NB4 (cell line): ENCODE measurements at regions not wholly inside any gene's neighbourhood (a gene's known extent, or its start where the extent isn't known, plus 50 kb on each side); places are given as distances from the start of the nearest gene placed in this dataset.

Experiments
- DNase-seq: peaks from one replicate; pipeline ENCODE4 v3.0.0; 2010; ENCODE audit warnings: low read depth
- H3K4me3 ChIP-seq: one replicate; pipeline ENCODE4 v1.5.1; 2011; ENCODE audit warnings: mild to moderate bottlenecking, low read depth, low read length, moderate library complexity
- MYC ChIP-seq: IDR thresholded peaks from 2 replicates; pipeline ENCODE4 v1.6.1; 2011; ENCODE audit warnings: low read depth, low read length
- POLR2A ChIP-seq: IDR thresholded peaks from 2 replicates; pipeline ENCODE4 v1.6.1; 2011; ENCODE audit warnings: mild to moderate bottlenecking; ENCODE audit not compliant: insufficient read length; ENCODE audit errors: extremely low read depth
- TF ChIP-seq, protein P1 (sequence below): IDR thresholded peaks from one replicate; pipeline ENCODE4 v1.5.1; 2012; ENCODE audit warnings: low read depth, low read length
- TF ChIP-seq, protein P2 (sequence below): IDR thresholded peaks from 2 replicates; pipeline ENCODE4 v1.6.1; 2011; ENCODE audit warnings: low read depth, low read length

DNA sequence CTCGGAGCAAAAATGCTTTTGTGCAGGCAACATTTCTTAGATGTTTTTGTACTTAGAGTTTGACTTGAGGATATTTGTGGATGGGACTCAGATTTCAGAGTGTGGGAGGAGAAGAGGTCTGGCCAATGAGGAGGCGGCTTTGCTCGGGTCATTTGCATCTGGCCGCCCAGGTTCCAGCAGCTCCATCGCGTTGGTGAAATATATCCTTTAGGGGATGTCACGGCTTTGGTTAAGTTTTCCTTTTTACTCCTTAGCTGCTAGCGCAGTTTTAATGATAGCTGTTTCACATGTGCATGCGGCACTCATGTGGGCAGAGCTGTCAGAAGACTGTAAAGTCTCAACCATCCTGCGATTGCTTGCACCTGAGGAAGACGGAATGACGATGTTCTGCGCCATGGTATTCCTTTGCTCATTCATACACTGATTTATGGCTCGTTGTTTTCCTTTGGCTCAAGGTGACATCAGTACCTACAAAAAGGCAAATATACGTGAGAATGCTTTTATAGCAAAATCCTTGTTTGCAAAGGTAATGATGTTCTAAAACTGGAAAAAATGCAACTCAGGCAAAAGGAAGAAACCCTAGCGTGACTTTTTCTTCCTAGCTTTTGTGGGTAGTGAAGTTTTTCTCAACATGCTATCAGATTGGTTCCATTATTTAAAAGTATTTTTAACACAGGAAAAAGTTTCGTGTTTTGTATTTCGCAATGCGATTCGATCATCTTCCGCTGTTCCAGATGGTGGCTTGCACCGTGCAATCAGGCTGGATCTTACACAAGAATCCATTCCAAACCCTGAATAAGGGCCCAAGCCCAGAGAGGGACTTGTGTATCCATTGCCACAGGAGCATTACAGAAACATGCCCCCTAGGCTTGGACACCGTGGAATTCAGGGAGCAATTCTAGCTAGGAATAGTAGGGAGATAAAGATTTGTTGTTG is 70.5 kb upstream of the ZNF516 start:
- H3K4me3 ChIP-seq = peak overlapping the region; percentile 71
- peak; percentile 93 for DNase-seq
- TF ChIP-seq, protein P1, sequence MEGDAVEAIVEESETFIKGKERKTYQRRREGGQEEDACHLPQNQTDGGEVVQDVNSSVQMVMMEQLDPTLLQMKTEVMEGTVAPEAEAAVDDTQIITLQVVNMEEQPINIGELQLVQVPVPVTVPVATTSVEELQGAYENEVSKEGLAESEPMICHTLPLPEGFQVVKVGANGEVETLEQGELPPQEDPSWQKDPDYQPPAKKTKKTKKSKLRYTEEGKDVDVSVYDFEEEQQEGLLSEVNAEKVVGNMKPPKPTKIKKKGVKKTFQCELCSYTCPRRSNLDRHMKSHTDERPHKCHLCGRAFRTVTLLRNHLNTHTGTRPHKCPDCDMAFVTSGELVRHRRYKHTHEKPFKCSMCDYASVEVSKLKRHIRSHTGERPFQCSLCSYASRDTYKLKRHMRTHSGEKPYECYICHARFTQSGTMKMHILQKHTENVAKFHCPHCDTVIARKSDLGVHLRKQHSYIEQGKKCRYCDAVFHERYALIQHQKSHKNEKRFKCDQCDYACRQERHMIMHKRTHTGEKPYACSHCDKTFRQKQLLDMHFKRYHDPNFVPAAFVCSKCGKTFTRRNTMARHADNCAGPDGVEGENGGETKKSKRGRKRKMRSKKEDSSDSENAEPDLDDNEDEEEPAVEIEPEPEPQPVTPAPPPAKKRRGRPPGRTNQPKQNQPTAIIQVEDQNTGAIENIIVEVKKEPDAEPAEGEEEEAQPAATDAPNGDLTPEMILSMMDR = no peak
- TF ChIP-seq, protein P2, sequence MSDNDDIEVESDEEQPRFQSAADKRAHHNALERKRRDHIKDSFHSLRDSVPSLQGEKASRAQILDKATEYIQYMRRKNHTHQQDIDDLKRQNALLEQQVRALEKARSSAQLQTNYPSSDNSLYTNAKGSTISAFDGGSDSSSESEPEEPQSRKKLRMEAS = peak; percentile 32; the same call in 1 of the 2 replicates
- peak; percentile 8 for TF ChIP-seq POLR2A
- TF ChIP-seq MYC = peak; percentile 16; the same call in 1 of the 2 replicates

DNA sequence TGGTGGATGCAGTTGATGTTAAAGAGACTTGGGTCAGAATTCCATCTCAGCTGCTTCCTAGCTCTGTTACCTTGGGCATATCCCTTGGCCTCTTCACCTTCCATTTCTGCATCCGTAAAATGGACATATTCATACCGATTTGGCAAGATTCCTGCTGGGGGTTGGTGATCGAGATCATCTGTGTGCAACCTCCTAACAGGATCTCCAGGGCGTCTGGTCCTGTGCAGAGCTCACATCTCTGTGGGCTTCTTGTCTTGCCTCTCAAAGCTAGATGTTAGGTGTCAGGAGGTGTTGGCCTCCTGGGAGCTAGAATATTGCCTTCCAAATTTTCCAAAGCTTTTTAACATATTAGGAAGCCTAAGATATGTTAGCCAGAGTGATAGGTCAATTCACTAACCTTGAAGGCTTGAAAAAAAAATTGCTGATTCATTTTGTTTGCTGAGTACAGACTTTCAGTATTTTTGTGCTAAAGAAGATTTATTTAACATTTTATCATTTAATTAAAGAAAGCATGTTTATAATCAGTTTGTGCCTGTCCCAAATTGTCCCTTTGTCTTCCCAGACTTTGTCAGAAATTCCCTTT is 69.7 kb upstream of the ZNF516 start:
- TF ChIP-seq POLR2A (no peak), MYC (no peak)
- TF ChIP-seq, protein P2 = no peak
- TF ChIP-seq, protein P1 = no peak
- H3K4me3 ChIP-seq = peak overlapping the region; percentile 71
- peak; percentile 44 for DNase-seq

DNA sequence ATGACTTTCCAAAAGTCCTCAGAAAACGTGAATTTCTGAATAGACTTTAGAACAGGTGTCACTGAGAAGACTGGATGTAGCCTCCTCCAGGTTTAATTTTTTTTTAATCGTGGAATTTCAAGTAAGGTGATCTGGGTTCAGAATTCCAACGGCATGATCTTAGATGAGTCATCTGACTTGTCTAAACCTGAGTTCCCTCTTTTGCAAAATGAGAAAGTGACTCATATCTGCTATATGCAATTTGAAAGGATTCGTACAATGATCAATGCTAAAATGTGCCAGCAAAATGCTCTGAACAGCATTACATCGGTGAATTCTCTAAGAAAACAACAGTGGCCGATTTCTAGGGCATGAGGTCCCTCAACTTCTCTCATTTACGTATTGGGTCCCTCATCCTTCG is 69.1 kb upstream of the ZNF516 start:
- DNase-seq = peak; percentile 67
- TF ChIP-seq MYC (no peak), POLR2A (no peak)
- TF ChIP-seq, protein P2 = no peak
- TF ChIP-seq, protein P1 = no peak
- peak overlapping the region; percentile 71 for H3K4me3 ChIP-seq

DNA sequence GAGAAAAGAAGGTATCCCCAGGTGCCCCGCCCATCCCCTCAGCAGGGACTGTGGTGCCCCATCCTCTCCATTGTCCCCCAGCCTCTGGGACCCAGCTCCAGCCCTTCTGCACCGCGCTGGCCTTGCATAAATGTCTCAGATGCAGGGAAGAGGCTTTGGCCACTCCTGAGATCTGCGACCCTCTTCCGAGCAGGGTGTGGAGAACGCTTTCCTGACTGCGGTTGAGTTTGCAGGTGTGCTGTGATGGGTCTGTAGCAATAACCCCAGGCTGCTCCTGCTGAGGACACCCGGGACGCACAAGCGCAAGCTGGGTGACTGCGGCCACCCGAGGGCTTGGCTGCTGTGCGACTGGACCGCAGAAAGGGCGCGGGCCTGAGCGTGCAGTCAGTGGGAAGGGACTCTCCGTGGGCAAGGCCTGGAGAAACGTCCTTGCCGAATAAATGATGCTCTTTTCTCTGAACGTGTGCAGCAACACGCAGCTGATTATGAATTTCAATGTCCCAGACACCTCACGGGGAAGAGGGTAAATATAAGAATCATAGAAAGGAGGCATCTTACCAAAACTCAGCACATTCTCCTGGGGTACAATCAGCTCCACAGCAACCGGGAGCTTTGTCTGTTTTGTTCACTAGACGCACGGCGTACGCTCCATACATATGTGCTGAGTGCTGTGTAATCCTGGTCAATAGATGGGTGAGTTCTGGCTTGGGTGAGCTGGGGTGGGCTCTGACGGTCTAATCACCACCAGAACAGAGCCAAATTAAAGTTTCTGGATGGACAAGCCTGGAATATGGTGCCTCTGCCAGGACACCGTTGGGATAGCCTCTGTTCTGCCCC is 67.5 kb upstream of the ZNF516 start:
- DNase-seq = no peak
- TF ChIP-seq POLR2A (no peak), MYC (no peak)
- TF ChIP-seq, protein P1 = no peak
- TF ChIP-seq, protein P2 = no peak
- no peak overlapping the region for H3K4me3 ChIP-seq

DNA sequence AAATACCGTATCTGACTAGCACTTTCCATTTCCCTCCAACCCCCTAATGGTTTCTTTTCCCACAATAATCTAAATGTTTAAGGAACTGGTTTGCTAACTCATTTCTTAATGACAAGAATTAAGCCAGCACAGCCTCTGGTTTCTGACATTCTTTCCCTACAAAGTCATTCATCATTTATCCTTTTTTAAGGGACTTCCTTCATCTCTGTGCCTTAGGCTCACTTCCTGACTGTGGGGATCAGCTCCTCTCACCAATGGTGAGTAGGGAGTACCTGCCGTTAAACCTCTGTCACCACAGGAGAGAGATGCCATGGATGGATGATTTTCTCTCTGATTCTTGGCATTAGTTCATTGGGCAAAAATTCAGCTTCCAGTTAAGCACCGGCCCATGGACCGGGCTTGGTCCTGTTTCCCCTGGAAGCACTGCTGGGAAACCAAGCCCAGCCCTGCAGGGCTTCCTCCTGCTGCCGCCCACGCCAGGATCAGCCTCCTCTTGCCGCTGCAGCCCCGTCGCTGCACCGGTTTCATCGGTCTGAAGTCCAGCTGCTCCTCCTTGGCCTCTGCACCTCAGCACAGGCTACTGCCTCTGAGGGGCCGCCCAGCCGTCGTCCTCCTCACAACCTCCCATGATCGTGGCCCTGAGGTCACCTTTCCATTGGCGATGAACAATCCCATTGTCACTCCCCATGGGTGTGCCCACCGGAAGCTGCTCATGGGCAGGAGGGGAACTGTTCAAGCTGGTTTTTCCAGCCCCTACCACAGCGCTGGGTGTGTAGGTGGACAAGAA is 64.0 kb upstream of the ZNF516 start:
- H3K4me3 ChIP-seq = peak overlapping the region; percentile 35
- peak; percentile 53 for DNase-seq

More for the DNA sequence above, 64.0 kb upstream of the ZNF516 start:
- no peak for TF ChIP-seq MYC
- no peak for TF ChIP-seq POLR2A
- TF ChIP-seq, protein P1 = no peak
- TF ChIP-seq, protein P2 = no peak
